ENCODE measurements at regions not wholly inside any gene's neighbourhood (a gene's known extent, or its start where the extent isn't known, plus 50 kb on each side); places are given as distances from the start of the nearest gene placed in this dataset.
A peak's percentile ranks its signal among the peaks of the same experiment; 100 is the strongest.

GRCh38 chr9:80569236-80569635, 997.5 kb downstream of the TLE4 start:
- no peak for DNase-seq

DNA sequence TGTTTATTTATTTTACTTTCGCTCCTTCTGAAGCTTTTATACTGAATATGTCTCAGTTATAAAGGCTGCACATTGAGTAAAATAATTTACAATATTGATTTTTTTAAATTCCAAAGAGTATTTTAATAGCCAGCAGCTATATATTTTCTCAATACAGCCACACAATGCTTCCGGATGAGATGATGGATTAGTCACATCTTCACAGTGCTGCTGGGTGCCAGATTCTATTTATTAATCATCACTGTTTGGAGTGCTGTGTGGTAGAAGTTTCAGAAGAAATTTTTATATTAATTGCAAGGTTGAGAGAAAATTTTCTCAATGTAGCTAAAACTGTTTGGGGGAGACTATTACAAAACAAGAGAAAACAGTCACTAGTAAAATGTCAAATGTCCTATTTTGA, 989.8 kb downstream of the TLE4 start:
- no peak for DNase-seq

GRCh38 chr9:80560976-80561375, 989.2 kb downstream of the TLE4 start:
- no peak for DNase-seq

DNA sequence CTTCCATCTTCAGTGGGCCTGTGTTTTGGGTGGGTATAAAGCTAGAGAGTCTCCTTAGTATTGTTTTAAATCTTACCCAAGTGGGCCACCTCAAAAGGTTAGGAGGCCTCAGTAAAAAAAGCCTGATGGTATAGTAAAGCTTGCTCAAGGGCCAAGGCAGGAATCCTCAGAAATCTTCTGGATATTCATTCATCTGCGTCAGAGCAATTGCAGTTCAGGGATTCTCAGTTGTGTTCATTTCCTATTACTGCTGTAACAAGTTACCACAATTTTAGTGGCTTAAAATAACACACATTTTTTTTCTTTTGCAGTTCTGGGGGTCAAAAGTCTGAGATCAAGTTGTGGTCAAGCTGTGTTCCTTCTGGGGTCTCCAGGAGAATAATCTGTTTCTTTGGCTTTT, 985.5 kb downstream of the TLE4 start:
- no peak for DNase-seq

DNA sequence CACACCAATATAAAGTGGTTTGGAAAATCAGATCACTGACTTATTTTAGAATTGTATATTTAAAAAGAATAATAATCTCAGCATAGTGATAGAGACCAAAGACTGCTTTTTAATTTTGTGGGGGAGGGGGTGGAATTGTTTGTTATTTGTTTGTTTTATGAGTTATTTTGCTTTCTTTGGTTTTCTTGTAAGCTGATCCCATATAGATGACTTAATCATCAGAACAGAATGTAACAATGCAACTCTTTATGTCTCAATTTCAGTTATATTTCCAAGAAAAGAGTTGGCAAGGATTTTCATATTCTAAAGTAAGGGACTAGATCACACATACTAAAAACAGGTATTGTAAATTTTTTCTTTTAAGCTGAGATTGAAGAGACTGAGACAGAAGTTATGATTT, 984.9 kb downstream of the TLE4 start:
- DNase-seq, result no peak

DNA sequence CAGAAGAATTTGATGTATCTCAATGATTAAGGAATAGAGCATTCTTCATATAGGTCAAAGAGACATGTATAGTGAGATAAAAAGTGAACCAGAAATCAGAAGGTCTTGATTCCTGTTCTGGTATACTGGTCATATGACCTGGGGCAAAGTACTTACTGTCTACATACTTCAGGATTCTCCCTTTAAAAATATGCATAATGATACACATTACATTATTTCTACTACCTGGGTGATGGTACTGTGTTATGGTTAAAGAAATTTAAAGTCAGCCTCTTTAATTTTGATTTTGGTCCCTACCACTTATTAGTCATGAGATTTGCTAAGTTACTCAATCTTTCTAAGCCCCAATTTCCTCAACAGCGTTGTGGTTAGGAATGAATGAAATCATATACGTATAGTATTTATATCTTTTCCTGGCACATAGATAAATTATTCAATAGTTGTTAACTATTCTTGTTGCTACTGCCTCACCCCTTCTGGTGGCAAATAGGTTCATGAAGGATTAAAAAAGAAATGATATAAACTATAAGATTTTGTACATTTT, 984.1 kb downstream of the TLE4 start:
- no peak for DNase-seq

DNA sequence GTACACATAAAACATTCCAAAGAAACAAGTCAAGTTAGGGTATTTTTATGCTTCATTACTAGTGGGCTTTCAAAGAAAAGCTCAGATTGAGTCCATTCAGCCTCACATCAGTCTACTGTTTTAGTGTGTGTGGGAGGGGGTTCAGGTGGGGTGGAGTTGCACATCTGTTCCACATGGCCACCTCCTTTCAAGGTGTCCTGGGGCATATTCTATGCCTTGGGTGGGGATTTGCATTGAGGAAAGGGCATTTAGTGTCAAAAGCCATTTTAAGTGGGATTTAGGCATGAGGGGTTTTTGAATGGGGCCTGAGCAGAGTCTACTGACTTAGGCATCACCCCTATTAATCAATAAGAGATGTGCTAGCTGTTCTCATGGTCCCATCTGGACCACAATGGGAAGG, 983.1 kb downstream of the TLE4 start:
- no peak for DNase-seq

DNA sequence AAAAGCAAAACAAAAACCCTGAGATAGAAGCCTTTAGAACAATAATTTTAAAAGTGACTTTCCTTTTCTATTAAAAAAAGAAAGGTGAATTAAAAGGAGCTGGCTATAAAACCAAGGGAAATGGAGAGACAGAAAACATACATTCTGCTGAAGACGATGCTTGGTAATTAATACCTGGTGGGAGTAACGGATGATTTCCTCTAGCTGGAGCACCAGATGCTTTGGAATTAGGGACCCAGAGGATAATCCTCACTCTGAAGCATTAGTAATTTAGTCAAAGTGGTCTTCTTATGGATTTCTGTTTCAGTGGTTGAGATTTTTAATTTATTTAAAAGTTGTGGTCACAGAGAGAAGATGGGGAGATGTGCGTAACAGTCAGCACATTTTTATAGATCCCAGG, 982.5 kb downstream of the TLE4 start:
- no peak for DNase-seq

DNA sequence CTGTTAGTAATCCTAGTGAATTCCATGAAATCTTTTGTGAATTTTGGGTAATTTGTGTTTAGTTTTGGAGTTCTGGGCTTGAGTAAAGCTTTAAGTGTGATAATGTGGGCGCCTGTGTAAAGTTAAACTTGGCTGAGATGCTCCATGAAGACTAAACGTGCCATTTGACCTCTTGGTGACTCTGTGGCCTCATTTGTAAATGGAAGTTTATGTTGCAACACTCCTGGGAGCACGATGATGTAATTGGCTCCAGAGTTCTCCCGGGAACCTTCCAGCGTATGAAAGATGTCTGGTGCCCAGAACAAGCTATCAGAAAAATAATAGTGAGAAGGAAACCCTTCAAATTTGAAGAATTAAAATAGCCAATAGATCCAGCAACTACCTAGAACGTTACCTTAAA, 981.2 kb downstream of the TLE4 start:
- no peak for DNase-seq

DNA sequence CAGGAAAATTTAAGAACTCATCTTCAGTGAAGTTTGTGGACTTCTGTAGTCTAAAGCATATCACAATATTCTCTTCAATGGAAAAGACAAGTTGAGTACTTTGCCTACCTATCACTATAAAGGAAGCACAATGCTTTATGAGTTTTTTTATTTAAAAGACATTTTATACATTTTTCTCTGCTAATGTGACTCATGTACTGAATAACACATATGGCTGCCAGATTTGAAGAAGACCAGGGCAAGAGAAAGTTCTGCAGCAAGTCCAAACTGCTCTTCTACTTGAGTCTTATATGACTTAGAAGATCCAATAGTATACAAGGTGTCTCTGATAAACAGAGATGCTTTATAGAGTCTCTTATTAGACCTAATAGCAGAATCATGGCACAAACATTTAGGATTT, 978.4 kb downstream of the TLE4 start:
- no peak for DNase-seq

DNA sequence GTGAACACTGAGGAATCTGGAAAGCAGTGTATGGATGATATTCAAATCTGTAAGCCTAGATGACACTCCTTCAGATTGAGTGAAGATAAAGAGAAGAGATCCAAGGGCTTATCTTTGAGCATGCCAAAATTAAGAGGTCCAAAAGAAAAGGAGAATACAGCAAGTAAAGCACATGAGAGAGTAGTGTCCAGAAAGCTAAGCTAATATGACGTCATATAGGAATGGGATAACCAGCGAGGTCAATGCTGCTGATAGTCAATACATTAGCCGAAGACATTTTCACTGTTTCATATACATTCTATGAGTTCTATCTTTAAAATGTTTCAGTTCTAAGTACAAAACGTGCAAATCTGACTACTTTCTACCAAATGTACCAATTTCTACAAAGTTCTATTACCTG, 975.8 kb downstream of the TLE4 start:
- DNase-seq, result no peak

- DNase-seq, result no peak
Observed at GRCh38 chr9:80540387-80540786, 968.6 kb downstream of the TLE4 start.

DNA sequence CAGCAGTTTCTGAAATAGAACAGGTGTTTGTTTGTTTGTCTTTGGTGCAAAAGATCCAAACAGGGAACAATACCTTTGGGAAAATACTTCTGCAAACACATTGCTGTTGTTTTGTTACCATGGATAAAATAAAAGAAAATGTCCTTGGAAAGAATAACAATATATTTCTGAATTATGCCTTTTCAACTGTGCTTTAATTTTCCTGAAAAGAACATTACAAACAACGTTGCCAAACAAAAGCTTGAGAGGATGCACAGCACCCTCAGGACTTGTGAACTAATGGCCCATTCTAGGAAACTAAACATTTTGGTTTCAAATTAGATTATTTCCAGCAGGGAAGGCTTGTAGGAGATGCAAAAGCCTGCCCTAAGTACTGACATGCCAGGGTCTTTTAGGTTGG, 967.2 kb downstream of the TLE4 start:
- no peak for DNase-seq

DNA sequence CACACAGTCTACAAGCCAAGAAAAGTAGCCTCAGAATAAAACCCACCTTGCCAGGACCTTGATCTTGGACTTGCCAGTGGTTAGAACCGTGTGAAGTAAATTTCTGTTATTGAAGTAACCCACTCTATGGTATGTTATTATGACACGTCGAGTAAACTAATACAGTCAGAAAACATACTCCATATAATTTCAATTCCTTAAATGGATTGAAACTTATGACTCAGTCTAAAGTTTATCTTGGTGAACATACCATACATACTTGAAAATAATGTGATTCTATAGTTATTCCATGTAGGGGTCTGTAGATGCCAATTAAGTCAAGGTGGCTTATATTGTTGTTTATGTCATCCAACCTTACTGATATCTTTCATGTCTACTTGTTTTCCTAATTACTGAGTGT, 950.7 kb downstream of the TLE4 start:
- DNase-seq, result no peak

DNA sequence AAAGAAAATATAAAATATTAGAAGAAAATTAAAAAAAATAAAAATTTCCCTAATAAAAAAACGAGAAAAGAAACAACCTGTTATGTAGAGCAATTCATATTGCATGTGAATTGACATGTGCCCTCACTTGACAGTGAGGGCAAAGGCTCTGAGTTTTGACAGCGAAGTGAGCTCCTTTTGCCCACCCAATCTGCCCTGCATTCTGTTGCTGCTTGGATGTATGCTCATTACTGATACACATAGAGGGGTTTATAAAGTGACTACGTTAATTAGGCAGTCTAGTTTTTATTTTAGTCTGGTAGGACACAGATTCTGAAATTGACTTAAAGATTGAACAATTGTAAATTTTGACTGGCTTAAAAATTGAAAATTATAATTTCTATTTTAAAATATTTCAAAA, 949.4 kb downstream of the TLE4 start:
- no peak for DNase-seq

- no peak for DNase-seq
Observed at GRCh38 chr9:80520231-80520630, 948.5 kb downstream of the TLE4 start.

DNA sequence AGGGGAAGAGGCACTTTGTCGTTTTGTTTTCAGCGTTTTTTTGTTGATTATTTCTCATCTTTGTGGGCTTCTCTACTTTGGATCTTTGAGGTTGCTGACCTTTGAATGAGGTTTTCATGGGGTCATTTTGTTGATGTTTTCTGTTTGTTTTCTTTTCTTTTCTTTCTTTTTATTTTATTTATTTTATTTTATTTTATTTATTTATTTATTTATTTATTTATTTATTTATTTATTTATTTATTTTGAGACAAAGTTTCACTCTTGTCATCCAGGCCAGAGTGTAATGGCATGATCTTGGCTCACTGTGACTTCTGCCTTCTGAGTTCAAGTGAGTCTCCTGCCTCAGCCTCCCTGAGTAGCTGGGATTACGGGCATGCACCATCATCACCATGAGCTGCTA, 946.7 kb downstream of the TLE4 start:
- DNase-seq, result no peak

- DNase-seq, result no peak
Observed at GRCh38 chr9:80516679-80517078, 944.9 kb downstream of the TLE4 start.

DNA sequence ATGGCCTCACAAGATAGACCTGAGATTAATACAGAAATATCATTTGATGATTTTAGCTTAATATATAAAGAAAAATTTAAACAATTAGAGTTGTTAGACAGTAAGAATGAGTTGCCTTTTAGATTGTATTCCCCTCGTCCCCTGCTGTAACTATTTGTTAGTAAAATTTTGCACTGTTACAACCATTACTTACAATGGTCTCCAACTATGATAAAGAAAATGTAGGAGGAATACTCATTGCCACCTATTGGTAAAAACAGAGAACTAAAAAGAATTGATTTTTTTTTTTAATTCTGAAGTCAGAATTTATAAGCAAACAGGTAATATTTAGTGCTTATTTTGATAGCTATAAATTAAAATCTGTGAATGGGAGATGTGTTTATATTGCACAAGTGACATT, 937.6 kb downstream of the TLE4 start:
- DNase-seq, result no peak

DNA sequence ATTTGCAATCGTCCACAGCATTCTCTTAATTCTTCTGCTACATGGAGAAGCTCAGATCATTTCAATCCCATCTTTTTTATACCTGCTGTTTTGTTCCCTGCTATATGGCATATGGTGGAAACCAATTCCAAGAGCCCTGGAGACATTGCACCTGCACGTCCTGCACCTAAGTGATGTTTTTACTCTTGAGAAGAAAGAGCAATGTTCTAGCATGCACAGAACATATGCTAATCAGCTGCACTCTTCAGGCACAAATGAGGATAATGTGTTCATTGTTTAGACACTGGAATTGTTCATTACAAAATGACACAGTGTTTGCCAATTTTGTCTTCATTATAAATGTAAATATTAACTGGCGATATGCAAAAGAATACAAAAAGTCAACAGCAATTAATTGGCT, 935.8 kb downstream of the TLE4 start:
- no peak for DNase-seq

DNA sequence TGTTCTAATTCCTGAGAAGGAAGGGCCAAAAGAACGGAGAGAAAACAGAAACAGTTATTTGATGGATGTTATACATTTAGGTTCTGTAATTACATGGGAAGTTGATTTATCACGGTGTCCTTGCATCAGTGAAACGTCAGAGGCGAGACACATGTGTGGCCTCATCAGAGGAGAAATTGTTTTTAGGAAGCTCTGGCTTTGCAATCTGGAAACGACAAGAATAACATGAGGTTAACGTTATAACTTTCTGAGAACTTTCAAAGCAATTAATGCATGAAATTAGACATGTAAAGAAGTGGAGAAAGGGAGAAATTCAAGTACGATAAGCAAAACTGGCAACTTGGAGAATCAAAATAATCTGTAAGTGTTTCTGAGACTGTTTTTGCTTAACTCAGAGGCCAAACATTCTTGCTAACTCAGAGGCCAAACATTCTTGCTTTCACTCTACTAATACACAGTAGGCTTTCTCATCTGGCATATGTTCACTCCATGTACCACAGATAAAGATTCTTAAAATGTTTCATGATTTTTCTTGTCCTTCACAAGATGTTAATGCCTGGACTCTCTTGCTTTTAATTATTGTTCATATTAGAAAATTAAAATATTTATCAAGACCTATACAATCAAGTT, 933.0 kb downstream of the TLE4 start:
- DNase-seq, result no peak

DNA sequence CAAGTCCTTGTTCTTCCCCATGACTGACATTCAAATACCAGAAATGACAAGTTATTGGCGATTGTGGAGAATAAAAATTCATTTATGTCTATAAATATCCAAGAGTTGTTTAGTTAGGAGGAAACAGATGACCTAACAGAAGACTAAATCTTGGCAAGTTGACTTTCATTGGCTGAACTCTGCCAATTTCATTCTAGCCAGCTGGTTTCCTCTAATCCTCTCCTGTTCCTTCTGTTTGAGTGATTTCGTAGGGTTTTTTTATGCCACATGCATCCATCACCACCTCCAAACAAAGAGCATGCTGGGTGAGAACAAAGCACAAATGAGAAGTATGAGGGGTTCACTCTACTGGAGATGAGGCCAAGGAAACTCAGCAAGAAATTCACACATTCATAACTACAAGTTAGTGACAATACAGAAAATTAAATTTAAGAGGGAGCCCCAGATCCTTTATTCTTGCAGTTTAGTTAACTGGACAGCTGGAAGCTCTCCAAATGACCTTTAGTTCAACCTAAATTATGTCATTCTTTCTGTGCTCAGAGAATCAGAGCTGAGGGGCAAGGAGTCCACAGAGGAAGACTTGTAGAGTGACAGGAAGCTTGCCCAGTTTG, 932.0 kb downstream of the TLE4 start:
- DNase-seq, result no peak

GRCh38 chr9:80502306-80502705, 930.5 kb downstream of the TLE4 start:
- no peak for DNase-seq

DNA sequence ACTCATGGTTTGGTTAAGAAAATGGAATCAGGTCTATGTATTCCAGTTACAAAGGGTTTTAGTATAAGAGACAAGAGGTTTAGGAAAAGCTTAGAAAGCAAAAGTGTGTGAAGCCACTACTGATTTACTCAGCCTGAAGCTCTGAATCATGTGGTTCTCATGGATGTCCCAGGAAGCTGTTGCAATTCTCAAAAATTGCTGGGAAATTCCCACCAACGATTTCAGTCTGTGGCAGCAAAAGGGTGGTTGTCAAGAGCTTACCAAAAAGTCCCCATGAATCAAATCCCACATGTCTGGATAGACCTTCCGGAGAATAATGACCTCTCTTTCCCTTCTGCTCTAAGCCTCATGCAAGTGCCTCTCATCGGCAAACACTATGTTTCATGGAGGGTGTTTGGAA, 929.9 kb downstream of the TLE4 start:
- peak; percentile 33 for DNase-seq

GRCh38 chr9:80500300-80500699, 928.5 kb downstream of the TLE4 start:
- DNase-seq, result no peak
